GM21619 (cell line): ENCODE measurements at regions not wholly inside any gene's neighbourhood (a gene's known extent, or its start where the extent isn't known, plus 50 kb on each side); places are given as distances from the start of the nearest gene placed in this dataset.
"Not testable (repeated sequence)": the region's sequence is repeated elsewhere in the genome, so short reads cannot be mapped to it uniquely, and the experiment has no call there.

Experiments used
- ATAC-seq: cut with Tn5 transposase; IDR thresholded peaks from one replicate; pipeline ENCODE4 v1.9.1; 2021; ENCODE audit not compliant: unreplicated experiment

- no peak for ATAC-seq
These were observed 824.4 kb downstream of the MTRR start for GRCh38 chr5:8693341-8693844.

- no peak for ATAC-seq
These were observed 825.6 kb downstream of the MTRR start for GRCh38 chr5:8694545-8694944.

- no peak for ATAC-seq
These were observed 827.2 kb downstream of the MTRR start for GRCh38 chr5:8695902-8696845.

GRCh38 chr5:8700222-8700621 is 831.3 kb downstream of the MTRR start:
- ATAC-seq = no peak

GRCh38 chr5:8700671-8701070 is 831.7 kb downstream of the MTRR start:
- ATAC-seq = no peak

GRCh38 chr5:8701251-8701650 is 832.3 kb downstream of the MTRR start:
- ATAC-seq = no peak

GRCh38 chr5:8710426-8710930 is 835.4 kb downstream of the SEMA5A start:
- ATAC-seq = no peak

- no peak for ATAC-seq
These were observed 831.7 kb downstream of the SEMA5A start for GRCh38 chr5:8714198-8714597.

GRCh38 chr5:8714861-8715260 is 831.0 kb downstream of the SEMA5A start:
- no peak for ATAC-seq

- ATAC-seq = no peak
These were observed 826.1 kb downstream of the SEMA5A start for GRCh38 chr5:8719796-8720195.

- no peak for ATAC-seq
These were observed 825.4 kb downstream of the SEMA5A start for GRCh38 chr5:8720506-8720905.

GRCh38 chr5:8721536-8721935 is 824.3 kb downstream of the SEMA5A start:
- ATAC-seq = no peak

GRCh38 chr5:8726383-8727036 is 819.4 kb downstream of the SEMA5A start:
- no peak for ATAC-seq

GRCh38 chr5:8727396-8727795 is 818.5 kb downstream of the SEMA5A start:
- no peak for ATAC-seq

GRCh38 chr5:8729437-8729836 is 816.4 kb downstream of the SEMA5A start:
- no peak for ATAC-seq

GRCh38 chr5:8730194-8730593 is 815.7 kb downstream of the SEMA5A start:
- no peak for ATAC-seq

- ATAC-seq = not testable (repeated sequence)
These were observed 814.8 kb downstream of the SEMA5A start for GRCh38 chr5:8731110-8731509.

GRCh38 chr5:8740595-8740994 is 805.3 kb downstream of the SEMA5A start:
- ATAC-seq = no peak

GRCh38 chr5:8749556-8749955 is 796.3 kb downstream of the SEMA5A start:
- ATAC-seq = no peak

GRCh38 chr5:8750100-8750499 is 795.8 kb downstream of the SEMA5A start:
- no peak for ATAC-seq

GRCh38 chr5:8751971-8752370 is 793.9 kb downstream of the SEMA5A start:
- no peak for ATAC-seq

- ATAC-seq = no peak
These were observed 793.3 kb downstream of the SEMA5A start for GRCh38 chr5:8752595-8752994.
